AG04450 (cell line): ENCODE measurements at regions not wholly inside any gene's neighbourhood (a gene's known extent, or its start where the extent isn't known, plus 50 kb on each side); places are given as distances from the start of the nearest gene placed in this dataset.
"Not testable (repeated sequence)": the region's sequence is repeated elsewhere in the genome, so short reads cannot be mapped to it uniquely, and the experiment has no call there.

Experiments
- CTCF ChIA-PET: fragments of 300-600, 350-600 bp; formaldehyde crosslinking; extraction: SDS; loops from one replicate; lab custom pipeline; 2022; ENCODE audit warnings: antibody characterized with exemption, inconsistent platforms; lab: Charles Lee
- POLR2A ChIA-PET: fragments of 350-600 bp; formaldehyde crosslinking; extraction: SDS; loops from one replicate; lab custom pipeline; 2021; ENCODE audit warnings: antibody characterized with exemption, inconsistent platforms; lab: Yijun Ruan, JAX
- DNase-seq: peaks from one replicate; pipeline ENCODE4 v3.0.0-alpha.2; 2011; ENCODE audit warnings: low read depth, low spot score
- H3K27ac ChIP-seq: one replicate; pipeline ENCODE4 v1.5.1; 2012; ENCODE audit warnings: low read depth, low read length, control low read depth
- H3K27me3 ChIP-seq: one replicate; pipeline ENCODE4 v1.6.0; 2012; ENCODE audit warnings: low read length; ENCODE audit not compliant: control insufficient read depth, insufficient read depth
- H3K4me3 ChIP-seq: 2 replicates; pipeline ENCODE4 v1.5.1; 2011; ENCODE audit warnings: mild to moderate bottlenecking, low read depth, low read length, control low read depth
- H3K9me3 ChIP-seq: 2 replicates; pipeline ENCODE4 v1.5.1; 2012; ENCODE audit warnings: low read length; ENCODE audit not compliant: control insufficient read depth, insufficient read depth
- CTCF ChIP-seq: IDR thresholded peaks from 2 replicates; pipeline ENCODE4 v1.5.1; 2011; ENCODE audit warnings: low read depth, low read length, control low read depth, inconsistent platforms

- Histone ChIP-seq H3K4me3 (no peak overlapping the region), H3K9me3 (no peaks in the 10 kb centered on the region), H3K27ac (no peak overlapping the region), H3K27me3 (no peaks in the 10 kb centered on the region)
- DNase-seq, result no peak
- no peak for TF ChIP-seq CTCF
- ChIA-PET POLR2A (no interaction called here), CTCF (no interaction called here)
These were observed 104.4 kb downstream of the FANCF start for GRCh38 chr11:22521226-22521625.

GRCh38 chr11:22520521-22520920 lies 105.1 kb downstream of the FANCF start:
- ChIA-PET CTCF (no interaction called here), POLR2A (no interaction called here)
- Histone ChIP-seq H3K27me3 (no peaks in the 10 kb centered on the region), H3K27ac (no peak overlapping the region), H3K4me3 (no peak overlapping the region), H3K9me3 (no peaks in the 10 kb centered on the region)
- no peak for DNase-seq
- no peak for TF ChIP-seq CTCF

GRCh38 chr11:22518344-22518743 lies 107.3 kb downstream of the FANCF start:
- DNase-seq, H3K9me3 ChIP-seq, H3K27me3 ChIP-seq, POLR2A ChIA-PET, H3K4me3 ChIP-seq, CTCF ChIA-PET, H3K27ac ChIP-seq: not testable (repeated sequence)

- no peak for DNase-seq
- TF ChIP-seq CTCF, result no peak
- no peaks in the 10 kb centered on the region for H3K27me3 ChIP-seq
- POLR2A ChIA-PET, result no interaction called here
- no peak overlapping the region for H3K27ac ChIP-seq
- H3K9me3 ChIP-seq, result no peaks in the 10 kb centered on the region
- no peak overlapping the region for H3K4me3 ChIP-seq
- CTCF ChIA-PET, result no interaction called here
These were observed 109.5 kb downstream of the FANCF start for GRCh38 chr11:22516111-22516510.

GRCh38 chr11:22512457-22512856 lies 113.2 kb downstream of the FANCF start:
- no peak overlapping the region for H3K4me3 ChIP-seq
- no peak for DNase-seq
- ChIA-PET CTCF (no interaction called here), POLR2A (no interaction called here)
- no peaks in the 10 kb centered on the region for H3K27me3 ChIP-seq
- no peak for TF ChIP-seq CTCF
- no peaks in the 10 kb centered on the region for H3K9me3 ChIP-seq
- no peak overlapping the region for H3K27ac ChIP-seq

- CTCF ChIA-PET, result no interaction called here
- no peak overlapping the region for H3K4me3 ChIP-seq
- H3K27ac ChIP-seq, result no peak overlapping the region
- DNase-seq, result no peak
- H3K9me3 ChIP-seq, result no peaks in the 10 kb centered on the region
- no peaks in the 10 kb centered on the region for H3K27me3 ChIP-seq
- TF ChIP-seq CTCF, result no peak
- POLR2A ChIA-PET, result no interaction called here
These were observed 114.9 kb downstream of the FANCF start for GRCh38 chr11:22510741-22511140.
